Keratinocyte (primary cell): ENCODE measurements at regions not wholly inside any gene's neighbourhood (a gene's known extent, or its start where the extent isn't known, plus 50 kb on each side); places are given as distances from the start of the nearest gene placed in this dataset.

Experiments used
- EZH2 ChIP-seq: IDR thresholded peaks from one replicate; pipeline ENCODE4 v1.6.1; 2012; ENCODE audit warnings: inconsistent platforms, mild to moderate bottlenecking, low read length, moderate library complexity
- TF ChIP-seq, protein P1 (sequence below), 3 experiments: IDR thresholded peaks in 1 of 3; conservative IDR thresholded peaks in 1 of 3; optimal IDR thresholded peaks in 1 of 3; 2 replicates in 2 of 3; 3 replicates in 1 of 3; pipeline versions ENCODE3 to v1.5.1; 2011; ENCODE audit warnings: low read length in 3 of 3, mild to moderate bottlenecking in 3 of 3, moderate library complexity in 2 of 3, control low read depth in 1 of 3, inconsistent platforms in 1 of 3; ENCODE audit not compliant: insufficient read depth in 2 of 3; ENCODE audit errors: extremely low read depth in 1 of 3

DNA sequence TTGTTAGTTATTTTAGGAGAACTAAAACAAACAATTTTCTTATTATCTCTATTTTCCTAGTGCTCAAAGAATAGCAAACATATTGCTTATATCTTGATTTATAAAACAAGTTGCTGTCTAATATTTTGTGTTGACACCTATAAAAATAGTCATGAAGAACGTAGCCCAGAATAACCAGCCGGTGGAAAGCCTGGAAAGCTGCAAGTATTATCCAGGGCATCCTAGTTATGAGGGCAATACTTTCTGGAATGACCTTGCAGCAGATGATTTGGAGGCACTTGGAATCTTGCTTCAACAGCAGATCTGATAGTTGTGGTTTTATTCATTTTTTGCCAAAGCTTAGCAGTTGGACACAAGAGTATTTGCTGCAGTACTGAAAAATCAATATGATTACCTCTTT, 948.7 kb downstream of the LRFN5 start:
- no peak for TF ChIP-seq EZH2
- TF ChIP-seq, protein P1, sequence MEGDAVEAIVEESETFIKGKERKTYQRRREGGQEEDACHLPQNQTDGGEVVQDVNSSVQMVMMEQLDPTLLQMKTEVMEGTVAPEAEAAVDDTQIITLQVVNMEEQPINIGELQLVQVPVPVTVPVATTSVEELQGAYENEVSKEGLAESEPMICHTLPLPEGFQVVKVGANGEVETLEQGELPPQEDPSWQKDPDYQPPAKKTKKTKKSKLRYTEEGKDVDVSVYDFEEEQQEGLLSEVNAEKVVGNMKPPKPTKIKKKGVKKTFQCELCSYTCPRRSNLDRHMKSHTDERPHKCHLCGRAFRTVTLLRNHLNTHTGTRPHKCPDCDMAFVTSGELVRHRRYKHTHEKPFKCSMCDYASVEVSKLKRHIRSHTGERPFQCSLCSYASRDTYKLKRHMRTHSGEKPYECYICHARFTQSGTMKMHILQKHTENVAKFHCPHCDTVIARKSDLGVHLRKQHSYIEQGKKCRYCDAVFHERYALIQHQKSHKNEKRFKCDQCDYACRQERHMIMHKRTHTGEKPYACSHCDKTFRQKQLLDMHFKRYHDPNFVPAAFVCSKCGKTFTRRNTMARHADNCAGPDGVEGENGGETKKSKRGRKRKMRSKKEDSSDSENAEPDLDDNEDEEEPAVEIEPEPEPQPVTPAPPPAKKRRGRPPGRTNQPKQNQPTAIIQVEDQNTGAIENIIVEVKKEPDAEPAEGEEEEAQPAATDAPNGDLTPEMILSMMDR (optimal IDR thresholded peaks at IDR 0.05 in 1 of 3, IDR thresholded peaks at IDR 0.05 in 1 of 3, conservative IDR thresholded peaks at IDR 0.05 in 1 of 3; ENCODE audit: extremely low read depth in 1 of 3, insufficient read depth in 2 of 3, low read length in 3 of 3) = no peak
